WTC11 (cell line): ENCODE measurements at regions not wholly inside any gene's neighbourhood (a gene's known extent, or its start where the extent isn't known, plus 50 kb on each side); places are given as distances from the start of the nearest gene placed in this dataset.

ENCODE experiments used
- CREM ChIP-seq: sonication (generic); formaldehyde crosslinking; IDR thresholded peaks from 2 replicates; pipeline ENCODE4 v1.8.1; 2022; ENCODE audit warnings: mild to moderate bottlenecking, missing genetic modification reagents, moderate library complexity
- CTCF ChIP-seq: fragments of 200-600 bp; IDR thresholded peaks from 2 replicates; pipeline ENCODE4 v1.8.0; 2022; ENCODE audit warnings: antibody characterized with exemption
- GTF2I ChIP-seq: fragments of 250-450 bp; sonication (Bioruptor Pico); conservative IDR thresholded peaks from 2 replicates; pipeline ENCODE4 v1.4.0; 2021; ENCODE audit warnings: mild to moderate bottlenecking
- SMAD3 ChIP-seq: sonication (generic); formaldehyde crosslinking; IDR thresholded peaks from 2 replicates; pipeline ENCODE4 v1.8.0; 2022; ENCODE audit warnings: missing genetic modification reagents, mild to moderate bottlenecking, borderline replicate concordance
- ZNF263 ChIP-seq: sonication (generic); formaldehyde crosslinking; IDR thresholded peaks from 2 replicates; pipeline ENCODE4 v1.8.1; 2022; ENCODE audit warnings: low read depth, mild to moderate bottlenecking, moderate library complexity, missing genetic modification reagents

- TF ChIP-seq GTF2I = no peak
- TF ChIP-seq CTCF = no peak
- TF ChIP-seq CREM (CRISPR knock-in tag) = no peak
- TF ChIP-seq SMAD3 (CRISPR knock-in tag) = no peak
- TF ChIP-seq ZNF263 (CRISPR knock-in tag) = no peak
Observed at GRCh38 chr13:83794583-83794982, 87.7 kb downstream of the SLITRK1 start.
